Skeletal muscle tissue (tissue), 3 donors: ENCODE measurements at regions not wholly inside any gene's neighbourhood (a gene's known extent, or its start where the extent isn't known, plus 50 kb on each side); places are given as distances from the start of the nearest gene placed in this dataset.

ENCODE experiments used
- H3K27ac ChIP-seq: one replicate; pipeline ENCODE4 v1.7.0; 2013; ENCODE audit warnings: mild to moderate bottlenecking, low read depth, low read length, inconsistent platforms
- H3K27me3 ChIP-seq, 3 donors: one replicate each; pipeline ENCODE4 v1.7.0; 2013; ENCODE audit warnings: low read length in 3 of 3; ENCODE audit not compliant: control insufficient read depth in 3 of 3, insufficient read depth in 3 of 3
- H3K36me3 ChIP-seq, 3 donors: one replicate each; pipeline ENCODE4 v1.7.0; 2013; ENCODE audit warnings: low read length in 3 of 3; ENCODE audit not compliant: control insufficient read depth in 3 of 3, insufficient read depth in 3 of 3
- H3K4me1 ChIP-seq, 3 donors: one replicate each; pipeline ENCODE4 v1.7.0; 2013; ENCODE audit warnings: low read length in 3 of 3, mild to moderate bottlenecking in 3 of 3; ENCODE audit not compliant: control insufficient read depth in 3 of 3, insufficient read depth in 3 of 3
- H3K4me3 ChIP-seq, 3 donors: one replicate each; pipeline ENCODE4 v1.7.0; 2013; ENCODE audit warnings: low read length in 3 of 3
- H3K9ac ChIP-seq, 3 donors: one replicate each; pipeline ENCODE4 v1.7.0; 2013; ENCODE audit warnings: low read length in 3 of 3, mild to moderate bottlenecking in 3 of 3, moderate library complexity in 2 of 3, low read depth in 1 of 3
- H3K9me3 ChIP-seq, 3 donors: one replicate each; pipeline ENCODE4 v1.7.0; 2013; ENCODE audit warnings: low read length in 3 of 3; ENCODE audit not compliant: control insufficient read depth in 3 of 3
- donor health status: Osteomylitis.

DNA sequence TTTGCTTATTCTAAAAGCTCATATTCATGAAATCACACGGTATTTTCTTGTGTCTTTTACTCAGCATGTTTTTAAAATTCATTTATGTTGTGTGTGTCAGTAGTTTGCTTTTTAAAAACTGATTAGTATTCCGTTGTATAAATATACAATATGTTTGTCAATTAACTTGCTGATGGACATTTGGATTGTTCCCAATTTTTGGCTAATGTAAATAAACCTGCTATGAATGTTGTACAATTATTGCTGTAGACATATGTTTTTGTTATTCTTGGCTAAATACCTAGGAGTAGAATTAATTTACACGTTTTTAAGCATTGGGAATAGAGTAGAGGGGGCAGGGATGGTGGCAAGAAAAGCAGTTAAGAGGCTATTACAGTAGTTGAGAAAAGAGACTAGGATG lies 199.5 kb upstream of the CCL2 start:
- peaks cover 0 to 8% (median 0%) of the 10 kb centered on the region in 3 donors for H3K27me3 ChIP-seq
- H3K36me3 ChIP-seq, result no peaks in the 10 kb centered on the region
- no peak overlapping the region for H3K27ac ChIP-seq
- H3K4me3 ChIP-seq, result no peak overlapping the region
- no peak overlapping the region for H3K9ac ChIP-seq
- H3K4me1 ChIP-seq, result no peaks in the 10 kb centered on the region
- H3K9me3 ChIP-seq, result peaks cover 0 to 2% (median 2%) of the 10 kb centered on the region in 3 donors

- Histone ChIP-seq H3K4me3 (no peak overlapping the region), H3K9ac (no peak overlapping the region), H3K4me1 (no peaks in the 10 kb centered on the region), H3K36me3 (no peaks in the 10 kb centered on the region), H3K9me3 (peaks cover 0 to 2% (median under 1%) of the 10 kb centered on the region in 3 donors), H3K27me3 (peaks cover 0 to 5% (median 0%) of the 10 kb centered on the region in 3 donors), H3K27ac (no peak overlapping the region)
These were observed 195.5 kb upstream of the CCL2 start for GRCh38 chr17:34059423-34060220.

DNA sequence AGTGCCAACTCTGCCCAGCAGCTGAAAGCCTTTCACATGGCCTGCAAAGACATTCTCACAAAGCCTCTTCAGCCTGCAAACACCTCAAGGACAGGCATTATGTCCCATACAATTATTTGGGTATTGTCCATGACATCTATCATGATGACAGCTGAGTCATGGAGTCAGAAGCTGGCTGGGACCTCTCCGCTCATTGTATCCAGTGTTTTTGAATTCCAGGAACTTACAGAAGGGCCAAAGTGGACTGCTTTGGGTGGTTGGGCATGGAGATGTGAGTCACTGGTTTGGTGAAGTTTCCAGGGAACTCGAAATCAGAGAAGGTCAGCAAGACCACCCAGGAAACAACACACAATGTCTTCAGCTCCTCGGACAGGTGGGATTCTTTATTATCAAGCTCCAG lies 188.6 kb upstream of the CCL2 start:
- Histone ChIP-seq H3K27ac (no peak overlapping the region), H3K36me3 (no peaks in the 10 kb centered on the region), H3K4me3 (no peak overlapping the region), H3K9me3 (no peaks in the 10 kb centered on the region), H3K4me1 (no peaks in the 10 kb centered on the region), H3K9ac (no peak overlapping the region), H3K27me3 (no peaks in the 10 kb centered on the region)

DNA sequence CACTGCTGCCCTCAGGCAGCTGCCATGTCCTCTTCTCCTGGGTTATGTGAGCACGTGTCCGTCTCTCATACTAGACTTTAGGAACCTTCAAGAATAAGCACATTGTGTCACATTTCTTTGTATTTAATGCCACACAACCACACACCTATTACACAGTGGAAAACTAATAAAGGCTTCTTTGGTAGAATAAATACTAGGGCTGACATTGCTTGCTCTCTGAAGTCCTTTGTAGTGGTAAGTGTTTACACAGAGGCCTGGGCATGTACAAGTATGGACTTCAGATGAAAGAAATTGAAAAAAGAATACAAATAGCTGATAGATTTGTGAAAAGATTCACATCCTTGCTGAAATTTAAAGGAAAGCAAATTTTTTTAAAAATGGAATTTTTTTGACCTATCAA lies 188.1 kb upstream of the CCL2 start:
- Histone ChIP-seq H3K27me3 (peaks cover 0 to 1% (median 0%) of the 10 kb centered on the region in 3 donors), H3K36me3 (no peaks in the 10 kb centered on the region), H3K27ac (no peak overlapping the region), H3K9me3 (peaks cover 0 to 2% (median 0%) of the 10 kb centered on the region in 3 donors), H3K4me3 (no peak overlapping the region), H3K4me1 (no peaks in the 10 kb centered on the region), H3K9ac (no peak overlapping the region)

DNA sequence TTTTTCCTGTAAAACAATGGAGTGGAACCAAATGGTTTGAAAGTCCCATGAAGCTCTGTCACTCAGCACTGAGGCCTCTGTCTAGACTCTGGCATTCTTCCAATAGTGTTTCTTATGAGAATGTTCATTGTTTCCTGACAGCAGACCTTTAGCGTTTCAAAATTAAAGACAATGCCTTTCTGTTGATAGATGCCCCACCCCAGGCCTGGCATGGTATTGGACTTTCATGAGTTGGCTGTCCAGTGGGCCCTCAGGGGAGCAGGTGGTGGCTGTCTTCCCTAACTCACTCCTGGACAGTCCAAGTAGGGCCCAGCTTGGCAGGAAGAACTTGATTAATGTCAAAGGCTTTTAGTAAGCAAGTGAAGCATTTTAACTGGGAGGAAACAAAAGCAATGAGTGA lies 186.5 kb upstream of the CCL2 start:
- H3K4me1 ChIP-seq, result no peaks in the 10 kb centered on the region
- no peak overlapping the region for H3K27ac ChIP-seq
- peaks cover 0 to 2% (median 0%) of the 10 kb centered on the region in 3 donors for H3K9me3 ChIP-seq
- no peak overlapping the region for H3K4me3 ChIP-seq
- H3K9ac ChIP-seq, result no peak overlapping the region
- no peaks in the 10 kb centered on the region for H3K36me3 ChIP-seq
- H3K27me3 ChIP-seq, result peaks cover 0 to 3% (median 0%) of the 10 kb centered on the region in 3 donors

GRCh38 chr17:34070712-34071111 lies 184.4 kb upstream of the CCL2 start:
- H3K36me3 ChIP-seq, result no peaks in the 10 kb centered on the region

GRCh38 chr17:34071886-34072420 lies 183.1 kb upstream of the CCL2 start:
- Histone ChIP-seq H3K4me3 (no peak overlapping the region), H3K27ac (no peak overlapping the region), H3K27me3 (peaks cover 0 to 3% (median 2%) of the 10 kb centered on the region in 3 donors), H3K9me3 (peaks cover 0 to 2% (median 0%) of the 10 kb centered on the region in 3 donors), H3K36me3 (no peaks in the 10 kb centered on the region), H3K9ac (no peak overlapping the region), H3K4me1 (no peaks in the 10 kb centered on the region)

More at GRCh38 chr17:34070712-34071111, 184.4 kb upstream of the CCL2 start:
- H3K9ac ChIP-seq, result no peak overlapping the region
- H3K4me3 ChIP-seq, result no peak overlapping the region
- peaks cover 0 to 3% (median 0%) of the 10 kb centered on the region in 3 donors for H3K27me3 ChIP-seq
- H3K9me3 ChIP-seq, result peaks cover 0 to 2% (median 0%) of the 10 kb centered on the region in 3 donors
- H3K27ac ChIP-seq, result no peak overlapping the region
- no peaks in the 10 kb centered on the region for H3K4me1 ChIP-seq

DNA sequence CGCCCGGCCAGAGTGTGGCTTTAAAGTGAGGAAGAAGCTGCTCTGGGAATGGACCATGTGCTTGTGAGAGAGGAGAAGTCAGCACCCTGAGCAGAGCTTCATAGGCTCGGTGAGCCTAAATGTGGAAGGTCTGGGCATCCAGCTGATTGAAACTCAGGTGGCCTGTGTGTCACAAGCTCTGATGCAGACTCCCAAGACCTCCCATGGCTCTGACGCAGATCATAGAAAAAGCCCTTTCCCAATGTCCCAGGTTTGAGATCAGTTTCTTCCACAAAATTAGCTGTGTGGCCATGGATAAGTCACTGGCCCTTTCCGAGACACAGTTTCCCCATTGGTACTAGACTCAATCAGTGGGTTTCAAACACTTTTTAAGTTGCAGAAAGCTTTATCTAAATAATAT lies 180.0 kb upstream of the CCL2 start:
- peaks cover 0 to 2% (median 0%) of the 10 kb centered on the region in 3 donors for H3K9me3 ChIP-seq

GRCh38 chr17:34076743-34077631 lies 178.1 kb upstream of the CCL2 start:
- Histone ChIP-seq H3K9me3 (no peaks in the 10 kb centered on the region), H3K9ac (no peak overlapping the region), H3K27me3 (peaks cover 0 to 8% (median 2%) of the 10 kb centered on the region in 3 donors), H3K4me3 (no peak overlapping the region), H3K4me1 (no peaks in the 10 kb centered on the region), H3K27ac (no peak overlapping the region), H3K36me3 (no peaks in the 10 kb centered on the region)

More for the DNA sequence above, 180.0 kb upstream of the CCL2 start:
- Histone ChIP-seq H3K36me3 (no peaks in the 10 kb centered on the region), H3K4me3 (no peak overlapping the region), H3K9ac (no peak overlapping the region), H3K27me3 (peaks cover 0 to 8% (median 3%) of the 10 kb centered on the region in 3 donors), H3K27ac (no peak overlapping the region), H3K4me1 (no peaks in the 10 kb centered on the region)
